GM12875 (cell line): ENCODE measurements at regions not wholly inside any gene's neighbourhood (a gene's known extent, or its start where the extent isn't known, plus 50 kb on each side); places are given as distances from the start of the nearest gene placed in this dataset.
"Not testable (repeated sequence)": the region's sequence is repeated elsewhere in the genome, so short reads cannot be mapped to it uniquely, and the experiment has no call there.

ENCODE experiments used
- H3K4me3 ChIP-seq: one replicate; pipeline ENCODE4 v1.5.1; 2011; ENCODE audit warnings: low read depth, low read length, control low read depth
- TF ChIP-seq, protein P1 (sequence below): IDR thresholded peaks from 2 replicates; pipeline ENCODE4 v1.5.1; 2011; ENCODE audit warnings: low read depth, mild to moderate bottlenecking, control low read depth, inconsistent platforms, low read length, moderate library complexity, borderline replicate concordance; ENCODE audit not compliant: insufficient read depth

DNA sequence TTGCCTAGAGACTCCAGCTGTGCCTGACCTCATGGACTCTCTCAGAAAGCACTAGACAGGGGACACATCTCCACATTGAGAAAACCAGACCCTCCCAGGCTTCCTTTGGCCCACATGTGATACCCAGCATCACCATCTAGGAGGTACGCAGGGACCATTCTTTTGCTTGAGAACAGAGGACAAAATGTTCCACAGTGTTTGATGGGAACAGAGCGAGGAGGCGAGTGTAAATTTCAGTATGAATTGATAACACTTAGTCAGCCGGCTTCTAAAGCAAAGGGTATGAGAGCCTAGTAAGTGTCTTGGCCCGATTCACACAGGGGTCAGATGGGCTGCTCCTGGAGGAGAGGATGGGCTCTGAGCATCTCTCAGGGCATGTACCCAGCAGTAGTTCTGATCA lies 1052.4 kb downstream of the BCL11B start:
- no peak overlapping the region for H3K4me3 ChIP-seq
- TF ChIP-seq, protein P1, sequence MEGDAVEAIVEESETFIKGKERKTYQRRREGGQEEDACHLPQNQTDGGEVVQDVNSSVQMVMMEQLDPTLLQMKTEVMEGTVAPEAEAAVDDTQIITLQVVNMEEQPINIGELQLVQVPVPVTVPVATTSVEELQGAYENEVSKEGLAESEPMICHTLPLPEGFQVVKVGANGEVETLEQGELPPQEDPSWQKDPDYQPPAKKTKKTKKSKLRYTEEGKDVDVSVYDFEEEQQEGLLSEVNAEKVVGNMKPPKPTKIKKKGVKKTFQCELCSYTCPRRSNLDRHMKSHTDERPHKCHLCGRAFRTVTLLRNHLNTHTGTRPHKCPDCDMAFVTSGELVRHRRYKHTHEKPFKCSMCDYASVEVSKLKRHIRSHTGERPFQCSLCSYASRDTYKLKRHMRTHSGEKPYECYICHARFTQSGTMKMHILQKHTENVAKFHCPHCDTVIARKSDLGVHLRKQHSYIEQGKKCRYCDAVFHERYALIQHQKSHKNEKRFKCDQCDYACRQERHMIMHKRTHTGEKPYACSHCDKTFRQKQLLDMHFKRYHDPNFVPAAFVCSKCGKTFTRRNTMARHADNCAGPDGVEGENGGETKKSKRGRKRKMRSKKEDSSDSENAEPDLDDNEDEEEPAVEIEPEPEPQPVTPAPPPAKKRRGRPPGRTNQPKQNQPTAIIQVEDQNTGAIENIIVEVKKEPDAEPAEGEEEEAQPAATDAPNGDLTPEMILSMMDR, result no peak

DNA sequence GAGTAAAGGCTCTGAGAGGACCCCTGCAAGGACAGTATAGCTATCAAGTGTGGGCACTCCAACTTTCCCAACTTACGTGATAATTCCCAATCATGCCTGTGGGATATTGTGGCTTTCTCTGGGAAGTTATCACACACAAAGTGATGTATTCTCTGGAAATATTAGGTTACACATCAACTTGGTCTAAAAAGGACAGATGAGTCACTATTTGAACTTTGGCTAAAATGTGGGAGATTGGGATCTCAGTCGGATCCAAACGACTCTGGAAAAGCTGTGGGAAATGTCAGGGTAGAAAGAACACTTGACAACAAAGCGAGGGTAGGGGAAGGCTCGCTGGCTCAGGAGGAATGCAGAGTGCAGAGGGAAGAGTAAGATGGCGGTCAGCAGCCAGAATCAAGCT lies 1048.9 kb downstream of the BCL11B start:
- TF ChIP-seq, protein P1, result no peak
- no peak overlapping the region for H3K4me3 ChIP-seq

DNA sequence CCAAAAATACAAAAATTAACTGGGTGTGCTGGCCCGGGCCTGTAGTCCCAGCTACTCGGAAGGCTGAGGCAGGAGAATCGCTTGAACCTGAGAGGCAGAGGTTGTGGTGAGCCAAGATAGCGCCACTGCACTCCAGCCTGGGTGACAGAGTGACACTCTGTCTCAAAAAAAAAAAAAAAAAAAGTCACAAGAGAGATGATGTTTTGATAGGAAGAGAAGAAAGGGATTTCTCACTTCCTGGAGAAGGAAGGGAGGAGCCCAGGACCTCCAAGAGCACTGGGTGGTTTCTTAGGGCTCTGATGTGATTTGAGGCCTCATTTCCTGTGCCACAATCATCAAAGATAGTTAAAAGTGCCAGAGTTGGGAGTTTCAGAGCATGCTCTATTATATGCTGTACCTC lies 1048.3 kb downstream of the BCL11B start:
- H3K4me3 ChIP-seq, result not testable (repeated sequence)

DNA sequence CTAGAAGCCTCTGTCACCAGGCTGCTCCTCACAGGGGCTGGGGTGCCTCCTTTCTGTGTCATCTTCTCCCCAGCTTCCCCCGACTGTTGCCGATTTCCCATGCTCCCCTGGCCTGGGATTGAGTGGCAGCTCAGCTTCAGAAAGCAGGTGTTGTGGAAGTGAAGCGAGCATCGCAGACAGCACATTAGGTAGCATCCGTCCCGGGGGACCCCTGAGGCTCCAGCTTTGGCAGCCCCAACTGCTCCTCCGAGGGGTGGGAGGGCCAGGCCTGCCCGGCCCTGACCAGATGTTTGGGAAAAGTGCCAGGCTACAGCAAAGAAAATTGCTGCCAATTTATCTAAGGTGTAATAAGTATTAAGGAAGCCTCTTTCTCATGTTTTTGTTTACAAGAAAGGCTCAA lies 1045.6 kb downstream of the BCL11B start:
- TF ChIP-seq, protein P1, result no peak
- no peak overlapping the region for H3K4me3 ChIP-seq

DNA sequence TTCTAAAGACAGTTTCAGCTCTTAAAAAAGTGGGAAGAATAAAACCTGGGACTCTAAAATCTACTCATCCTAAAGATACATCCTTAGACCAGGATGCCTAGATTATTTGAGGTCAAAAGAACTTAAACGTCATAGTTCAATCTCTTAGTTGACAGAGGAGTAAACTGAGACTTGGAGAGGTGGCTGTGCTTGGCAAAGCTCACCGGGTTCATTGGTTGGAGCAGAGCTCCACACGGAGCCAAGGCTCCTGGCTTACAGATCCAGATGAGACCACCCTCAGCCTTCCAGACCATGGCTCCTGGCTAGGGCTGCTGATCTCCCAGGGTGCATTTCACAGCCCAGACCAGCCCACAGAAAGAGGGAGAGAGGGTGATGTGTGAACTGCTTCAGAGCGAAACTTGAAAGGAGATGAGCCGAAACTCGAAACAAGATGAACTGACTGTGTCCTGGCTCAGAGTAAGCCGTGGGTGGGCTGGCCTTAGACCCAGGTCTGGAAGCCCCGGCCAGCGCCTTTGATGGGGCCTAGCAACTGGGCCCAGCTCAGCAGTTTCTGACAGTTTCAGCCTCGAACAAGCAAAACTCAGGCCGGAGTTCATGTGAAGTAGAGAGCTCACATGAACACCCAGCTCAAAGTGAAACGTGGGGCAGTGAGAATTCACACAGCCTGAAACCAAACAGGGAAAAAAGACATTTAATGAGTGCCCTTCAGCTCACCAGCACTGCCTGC lies 1044.8 kb downstream of the BCL11B start:
- H3K4me3 ChIP-seq, result no peak overlapping the region
- TF ChIP-seq, protein P1, result no peak

DNA sequence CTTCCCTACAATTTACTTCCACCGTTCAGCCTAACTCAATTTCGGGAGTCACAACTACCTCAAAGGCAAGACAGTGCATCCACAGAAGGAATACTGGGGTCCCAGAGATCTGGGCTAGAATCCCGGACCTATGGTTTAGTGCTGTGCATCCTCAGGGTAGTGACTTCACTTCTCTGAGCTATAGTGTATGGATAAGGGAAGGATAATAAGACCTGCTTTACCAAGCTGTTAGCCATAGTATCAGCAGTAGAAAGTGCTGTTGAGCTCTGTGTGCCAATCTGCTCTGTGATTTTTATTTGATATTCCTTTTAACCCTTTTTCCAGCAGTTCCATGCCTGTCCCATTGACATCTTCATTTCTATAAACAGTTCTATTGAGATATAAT lies 1044.3 kb downstream of the BCL11B start:
- TF ChIP-seq, protein P1, result no peak
- H3K4me3 ChIP-seq, result no peak overlapping the region

DNA sequence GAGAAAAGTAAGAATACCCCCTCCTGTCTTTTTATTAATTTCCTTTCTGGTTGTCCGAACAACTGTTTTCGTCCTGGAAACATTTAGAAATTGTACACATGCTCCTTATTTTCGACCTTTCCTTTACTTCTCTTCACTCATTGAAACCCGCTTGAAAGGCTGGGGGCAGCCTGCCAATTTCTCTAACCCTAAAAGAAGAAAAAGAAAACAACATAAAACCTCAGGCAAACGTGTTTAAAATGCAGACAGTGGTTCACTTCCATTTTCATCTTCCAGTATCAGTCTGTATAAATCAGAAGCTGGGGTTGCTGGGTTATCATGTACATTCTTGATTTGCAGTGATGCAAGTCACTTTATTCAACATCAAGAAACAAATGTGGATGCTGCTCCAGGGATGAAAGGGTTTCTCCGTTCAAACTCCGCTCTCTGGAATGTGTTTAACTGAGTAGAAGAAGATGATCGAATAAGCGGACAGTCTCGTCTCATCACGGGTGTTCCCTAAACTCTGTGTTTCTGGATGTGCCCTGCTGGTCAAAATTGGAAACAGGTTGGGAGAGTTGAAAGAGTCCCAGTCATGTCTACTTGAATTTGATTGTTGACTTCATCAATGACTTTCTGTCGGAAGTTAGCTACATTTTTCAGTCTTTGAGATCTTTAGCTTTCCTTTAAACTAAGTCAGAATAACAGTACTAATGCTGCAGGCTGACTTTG lies 1042.2 kb downstream of the BCL11B start:
- H3K4me3 ChIP-seq, result no peak overlapping the region
- TF ChIP-seq, protein P1, result no peak
